Effector CD8-positive, alpha-beta T cell (primary cell): ENCODE measurements at regions not wholly inside any gene's neighbourhood (a gene's known extent, or its start where the extent isn't known, plus 50 kb on each side); places are given as distances from the start of the nearest gene placed in this dataset.

Source experiments
- DNase-seq: peaks from one replicate; lab custom pipeline; 2025; lab: John Stamatoyannopoulos, UW

GRCh38 chr2:176468457-176469113 lies 199.3 kb downstream of the MTX2 start:
- no peak for DNase-seq

GRCh38 chr2:176470713-176471112 lies 201.5 kb downstream of the MTX2 start:
- DNase-seq, result no peak

GRCh38 chr2:176471949-176472348 lies 202.7 kb downstream of the MTX2 start:
- DNase-seq, result no peak

GRCh38 chr2:176473177-176473576 lies 203.9 kb downstream of the MTX2 start:
- no peak for DNase-seq

- DNase-seq, result no peak
Observed at GRCh38 chr2:176473851-176474250, 204.6 kb downstream of the MTX2 start.

- no peak for DNase-seq
Observed at GRCh38 chr2:176477336-176477735, 208.1 kb downstream of the MTX2 start.

- DNase-seq, result no peak
Observed at GRCh38 chr2:176479961-176480360, 210.7 kb downstream of the MTX2 start.

- no peak for DNase-seq
Observed at GRCh38 chr2:176482107-176482506, 212.9 kb downstream of the MTX2 start.

- no peak for DNase-seq
Observed at GRCh38 chr2:176483476-176483875, 214.2 kb downstream of the MTX2 start.

- no peak for DNase-seq
Observed at GRCh38 chr2:176483901-176484568, 214.8 kb downstream of the MTX2 start.

GRCh38 chr2:176484838-176485237 lies 215.6 kb downstream of the MTX2 start:
- no peak for DNase-seq

- DNase-seq, result no peak
Observed at GRCh38 chr2:176488431-176488830, 219.2 kb downstream of the MTX2 start.

GRCh38 chr2:176490061-176490861 lies 221.0 kb downstream of the MTX2 start:
- no peak for DNase-seq

GRCh38 chr2:176491172-176491904 lies 222.1 kb downstream of the MTX2 start:
- DNase-seq, result no peak

GRCh38 chr2:176492583-176492982 lies 223.3 kb downstream of the MTX2 start:
- DNase-seq, result no peak

- DNase-seq, result no peak
Observed at GRCh38 chr2:176493226-176493825, 224.1 kb downstream of the MTX2 start.

- no peak for DNase-seq
Observed at GRCh38 chr2:176493909-176494308, 224.7 kb downstream of the MTX2 start.

GRCh38 chr2:176494949-176495353 lies 225.7 kb downstream of the MTX2 start:
- DNase-seq, result no peak

- no peak for DNase-seq
Observed at GRCh38 chr2:176495826-176496225, 226.6 kb downstream of the MTX2 start.

GRCh38 chr2:176496761-176497160 lies 227.5 kb downstream of the MTX2 start:
- DNase-seq, result no peak

- DNase-seq, result no peak
Observed at GRCh38 chr2:176500901-176501300, 231.7 kb downstream of the MTX2 start.

- DNase-seq, result no peak
Observed at GRCh38 chr2:176501617-176502016, 232.4 kb downstream of the MTX2 start.
